Kidney (tissue), 13 donors: ENCODE measurements at regions not wholly inside any gene's neighbourhood (a gene's known extent, or its start where the extent isn't known, plus 50 kb on each side); places are given as distances from the start of the nearest gene placed in this dataset.

ENCODE experiments used
- DNase-seq, 5 donors: peaks; one replicate each; pipeline ENCODE4 v3.0.0-alpha.2; 2013 to 2020
- FAIRE-seq: peaks from 2 replicates; lab custom pipeline; 2012; peaks lifted over from hg19 to GRCh38; lab: Jason Lieb, UNC
- H3K27ac ChIP-seq, 2 donors: one replicate each; pipeline ENCODE4 v1.7.0; 2013; ENCODE audit warnings: low read depth in 2 of 2, low read length in 2 of 2, inconsistent platforms in 1 of 2
- H3K27me3 ChIP-seq: one replicate; pipeline ENCODE4 v1.7.1; 2013; ENCODE audit warnings: low read length, inconsistent platforms; ENCODE audit not compliant: control insufficient read depth, insufficient read depth
- H3K36me3 ChIP-seq, 3 donors: one replicate each; pipeline versions ENCODE4 v1.7.0 to v1.7.1; 2013; ENCODE audit warnings: low read length in 3 of 3, control low read depth in 1 of 3, inconsistent platforms in 1 of 3; ENCODE audit not compliant: insufficient read depth in 3 of 3, control insufficient read depth in 2 of 3
- H3K4me1 ChIP-seq, 3 donors: one replicate each; pipeline versions ENCODE4 v1.7.0 to v1.7.1; 2013; ENCODE audit warnings: low read length in 3 of 3, inconsistent platforms in 1 of 3, low read depth in 1 of 3; ENCODE audit not compliant: control insufficient read depth in 2 of 3, insufficient read depth in 2 of 3
- H3K4me3 ChIP-seq, 3 donors: one replicate each; pipeline versions ENCODE4 v1.7.0 to v1.8.1; 2013; ENCODE audit warnings: low read length in 3 of 3, control low read depth in 1 of 3, inconsistent platforms in 1 of 3
- H3K9ac ChIP-seq, 3 donors: one replicate each; pipeline versions ENCODE4 v1.7.0 to v1.7.1; 2013; ENCODE audit warnings: low read length in 3 of 3, control low read depth in 1 of 3, inconsistent platforms in 1 of 3
- H3K9me3 ChIP-seq, 3 donors: one replicate each; pipeline versions ENCODE4 v1.7.0 to v1.7.1; 2013; ENCODE audit warnings: low read length in 3 of 3, control low read depth in 1 of 3, inconsistent platforms in 1 of 3; ENCODE audit not compliant: control insufficient read depth in 2 of 3, insufficient read depth in 1 of 3
- CTCF ChIP-seq: IDR thresholded peaks from 3 replicates; pipeline ENCODE4 v1.5.1; 2012; ENCODE audit warnings: mild to moderate bottlenecking, moderate library complexity, borderline replicate concordance; ENCODE audit not compliant: insufficient read depth; ENCODE audit errors: extremely low read depth
- intact Hi-C: fragments of 100-400 bp; cut with DNase I; formaldehyde crosslinking; loops from one replicate; pipeline ENCODE4 v1.11.1; 2022
- donor health status: control.
- donor health status: control.
- donor health status: control.
- donor health status: control.
- donor health status: control.
- donor health status: DM: yes; HTN: yes; CAD: no.
- donor health status: Normal renal cell carcinoma (clear cell type).

GRCh38 chr7:132072873-132073272 is 503.4 kb downstream of the PLXNA4 start:
- FAIRE-seq (no peak), DNase-seq (no peak)
- Histone ChIP-seq H3K27me3 (no peaks in the 10 kb centered on the region), H3K9ac (no peak overlapping the region), H3K27ac (no peak overlapping the region), H3K36me3 (no peaks in the 10 kb centered on the region), H3K4me3 (no peak overlapping the region), H3K4me1 (no peaks in the 10 kb centered on the region), H3K9me3 (no peaks in the 10 kb centered on the region)
- TF ChIP-seq CTCF, result no peak
- intact Hi-C loops, result no loop called here

- DNase-seq (no peak), FAIRE-seq (no peak)
- Histone ChIP-seq H3K9ac (no peak overlapping the region), H3K9me3 (no peaks in the 10 kb centered on the region), H3K4me3 (no peak overlapping the region), H3K27me3 (no peaks in the 10 kb centered on the region), H3K27ac (no peak overlapping the region), H3K4me1 (no peaks in the 10 kb centered on the region), H3K36me3 (no peaks in the 10 kb centered on the region)
- no peak for TF ChIP-seq CTCF
- intact Hi-C loops, result no loop called here
Observed at GRCh38 chr7:132072165-132072564, 504.1 kb downstream of the PLXNA4 start.

DNA sequence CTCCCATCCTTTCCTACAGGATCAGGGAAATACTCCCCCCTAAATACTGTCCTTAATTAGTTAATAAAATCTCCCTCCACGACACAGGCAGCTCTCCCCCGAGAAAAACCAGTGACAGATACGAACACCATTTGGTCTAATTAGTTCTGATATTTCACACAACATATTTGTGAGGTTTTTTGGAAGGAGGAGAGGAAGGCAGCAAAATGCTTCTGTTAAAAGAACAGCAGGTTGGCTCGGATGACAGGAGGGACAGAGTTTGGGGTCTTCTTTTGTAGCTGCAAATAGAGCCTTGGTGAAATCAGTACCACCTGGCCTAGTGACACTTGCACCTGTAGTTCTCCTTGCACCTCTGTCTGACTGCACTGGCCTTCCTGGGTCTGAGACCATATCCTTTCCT is 507.0 kb downstream of the PLXNA4 start:
- TF ChIP-seq CTCF, result no peak
- no peak for FAIRE-seq
- Histone ChIP-seq H3K4me3 (no peak overlapping the region), H3K27me3 (no peaks in the 10 kb centered on the region), H3K27ac (no peak overlapping the region), H3K4me1 (peaks cover 0 to 8% (median 0%) of the 10 kb centered on the region in 3 donors), H3K36me3 (no peaks in the 10 kb centered on the region), H3K9me3 (no peaks in the 10 kb centered on the region), H3K9ac (no peak overlapping the region)
- intact Hi-C loops, result no loop called here
- no peak for DNase-seq

DNA sequence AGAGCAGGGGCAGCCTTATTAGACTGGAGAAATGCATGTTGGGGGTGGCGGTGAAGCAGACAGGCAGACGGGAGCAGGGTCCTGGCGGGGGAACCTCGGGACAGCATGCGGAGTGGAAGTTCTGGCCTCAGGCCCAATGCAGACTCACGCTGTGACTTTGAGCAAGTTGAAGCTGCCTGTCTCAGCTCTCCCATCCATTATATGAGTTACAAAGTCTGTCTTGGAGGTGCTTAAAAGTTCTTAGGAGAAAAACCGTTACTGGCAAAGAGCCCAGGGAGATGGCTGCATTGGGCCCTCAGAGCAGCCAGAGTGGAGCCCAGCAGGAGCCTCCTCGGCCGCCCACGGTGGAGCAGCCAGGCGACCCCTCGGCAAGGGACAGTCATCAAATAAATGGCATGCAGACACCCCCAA is 509.5 kb downstream of the PLXNA4 start:
- Histone ChIP-seq H3K27me3 (no peaks in the 10 kb centered on the region), H3K4me1 (peaks cover 0 to 8% (median 0%) of the 10 kb centered on the region in 3 donors), H3K27ac (peak overlapping the region in 1 of 2 donors; percentile 16), H3K4me3 (no peak overlapping the region), H3K9ac (no peak overlapping the region), H3K36me3 (no peaks in the 10 kb centered on the region), H3K9me3 (no peaks in the 10 kb centered on the region)
- intact Hi-C loops, result no loop called here
- DNase-seq (peak in 3 of 5 donors; percentile 44 to 64 (median 45)), FAIRE-seq (no peak)
- no peak for TF ChIP-seq CTCF
